Endothelial cell (in vitro differentiated cells): ENCODE measurements at regions not wholly inside any gene's neighbourhood (a gene's known extent, or its start where the extent isn't known, plus 50 kb on each side); places are given as distances from the start of the nearest gene placed in this dataset.

Experiments used
- DNase-seq: peaks from one replicate; pipeline ENCODE4 v3.0.0; 2021; ENCODE audit warnings: low spot score
- H3K27ac Mint-ChIP-seq: one replicate; pipeline ENCODE4 v1.8.0; 2021; ENCODE audit warnings: mixed read lengths, inconsistent platforms; ENCODE audit not compliant: unreplicated experiment
- H3K27me3 Mint-ChIP-seq: one replicate; pipeline ENCODE4 v1.8.0; 2021; ENCODE audit warnings: mild to moderate bottlenecking, moderate library complexity, mixed read lengths, inconsistent platforms; ENCODE audit not compliant: unreplicated experiment
- H3K36me3 Mint-ChIP-seq: one replicate; pipeline ENCODE4 v1.8.0; 2021; ENCODE audit warnings: mild to moderate bottlenecking, low read depth, mixed read lengths, inconsistent platforms; ENCODE audit not compliant: unreplicated experiment
- H3K4me1 Mint-ChIP-seq: one replicate; pipeline ENCODE4 v1.8.0; 2021; ENCODE audit warnings: mild to moderate bottlenecking, mixed read lengths, inconsistent platforms; ENCODE audit not compliant: unreplicated experiment
- H3K4me3 Mint-ChIP-seq: one replicate; pipeline ENCODE4 v1.8.0; 2021; ENCODE audit warnings: mild to moderate bottlenecking, mixed read lengths, inconsistent platforms; ENCODE audit not compliant: unreplicated experiment
- H3K9me3 Mint-ChIP-seq: one replicate; pipeline ENCODE4 v1.8.0; 2021; ENCODE audit warnings: mixed read lengths, inconsistent platforms; ENCODE audit not compliant: unreplicated experiment
- CTCF ChIP-seq: fragments of 200-600 bp; sonication (generic); IDR thresholded peaks from one replicate; pipeline ENCODE4 v1.5.0; 2021; ENCODE audit warnings: antibody characterized with exemption; ENCODE audit not compliant: unreplicated experiment

- no peaks in the 10 kb centered on the region for H3K9me3 Mint-ChIP-seq
- no peak for TF ChIP-seq CTCF
- H3K27ac Mint-ChIP-seq: no peak overlapping the region
- peaks cover 1% of the 10 kb centered on the region for H3K27me3 Mint-ChIP-seq
- peaks cover 8% of the 10 kb centered on the region for H3K4me1 Mint-ChIP-seq
- H3K36me3 Mint-ChIP-seq: no peaks in the 10 kb centered on the region
- no peak overlapping the region for H3K4me3 Mint-ChIP-seq
- no peak for DNase-seq
Measured at GRCh38 chr5:125261505-125262250, 515.2 kb upstream of the ZNF608 start.

- Mint-ChIP-seq H3K36me3 (no peaks in the 10 kb centered on the region), H3K27me3 (peaks cover 2% of the 10 kb centered on the region), H3K9me3 (no peaks in the 10 kb centered on the region), H3K27ac (no peak overlapping the region), H3K4me3 (no peak overlapping the region), H3K4me1 (peaks cover 8% of the 10 kb centered on the region)
- no peak for DNase-seq
- TF ChIP-seq CTCF: no peak
Measured at GRCh38 chr5:125262782-125263181, 516.3 kb upstream of the ZNF608 start.

- H3K4me3 Mint-ChIP-seq: no peak overlapping the region
- peaks cover 8% of the 10 kb centered on the region for H3K4me1 Mint-ChIP-seq
- H3K36me3 Mint-ChIP-seq: no peaks in the 10 kb centered on the region
- no peak for DNase-seq
- no peak for TF ChIP-seq CTCF
- H3K27ac Mint-ChIP-seq: peak overlapping the region; percentile 33
- no peaks in the 10 kb centered on the region for H3K9me3 Mint-ChIP-seq
- peaks cover 2% of the 10 kb centered on the region for H3K27me3 Mint-ChIP-seq
Measured at GRCh38 chr5:125263356-125263755, 516.9 kb upstream of the ZNF608 start.

DNA sequence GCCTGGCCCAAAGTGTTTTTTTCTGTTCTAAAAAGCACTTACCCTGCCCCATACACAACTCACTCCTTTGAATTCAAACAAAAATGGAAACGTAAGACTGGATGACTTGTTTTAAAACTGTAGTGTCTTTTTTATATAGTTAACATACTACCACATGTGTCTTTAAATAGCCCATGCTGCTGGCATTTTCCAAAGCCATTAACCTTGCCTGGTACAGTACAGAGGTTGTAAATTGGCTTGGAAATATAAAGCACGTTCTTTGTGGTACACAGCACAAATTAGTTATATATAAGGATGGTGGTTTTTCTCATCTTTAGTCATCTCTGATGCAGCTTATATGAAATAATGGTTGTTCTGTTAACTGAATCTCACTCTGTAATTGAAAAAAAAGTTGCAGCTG lies 519.7 kb upstream of the ZNF608 start:
- no peak for TF ChIP-seq CTCF
- Mint-ChIP-seq H3K4me3 (no peak overlapping the region), H3K27me3 (peaks cover 2% of the 10 kb centered on the region), H3K27ac (no peak overlapping the region), H3K36me3 (no peaks in the 10 kb centered on the region), H3K9me3 (no peaks in the 10 kb centered on the region), H3K4me1 (peaks cover 8% of the 10 kb centered on the region)
- DNase-seq: no peak

DNA sequence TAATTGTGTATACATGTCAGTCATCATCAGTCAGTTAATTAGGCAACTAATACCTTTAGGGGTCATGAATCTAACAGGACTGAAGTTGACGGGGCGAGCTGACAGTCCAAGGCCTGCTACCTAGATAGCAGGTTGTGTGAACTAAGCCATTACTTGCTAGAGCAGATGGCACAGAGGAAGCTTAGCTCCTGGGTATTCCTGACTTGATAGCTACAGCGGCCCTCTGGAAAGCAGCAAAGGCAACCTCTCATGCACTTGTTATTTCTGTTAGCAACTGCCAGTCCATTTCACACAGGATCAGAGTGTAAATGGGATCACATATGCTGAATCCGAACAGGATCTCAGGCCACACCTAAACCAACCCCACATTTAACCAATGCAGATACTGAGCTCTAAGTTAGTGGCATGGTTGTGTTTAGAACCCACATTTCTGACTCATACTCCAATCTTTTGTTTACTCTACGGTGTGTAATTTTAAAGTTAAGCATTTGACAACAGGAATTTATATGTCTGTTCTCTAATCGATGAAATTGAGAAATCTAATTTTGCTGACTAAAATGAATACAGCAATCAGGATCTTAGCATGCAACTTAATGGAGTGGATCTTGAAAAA lies 521.3 kb upstream of the ZNF608 start:
- Mint-ChIP-seq H3K27ac (no peak overlapping the region), H3K27me3 (peaks cover 2% of the 10 kb centered on the region), H3K4me3 (no peak overlapping the region), H3K9me3 (no peaks in the 10 kb centered on the region), H3K36me3 (no peaks in the 10 kb centered on the region), H3K4me1 (peaks cover 15% of the 10 kb centered on the region)
- DNase-seq: no peak
- no peak for TF ChIP-seq CTCF
